Astrocyte (in vitro differentiated cells and primary cell): ENCODE measurements at regions not wholly inside any gene's neighbourhood (a gene's known extent, or its start where the extent isn't known, plus 50 kb on each side); places are given as distances from the start of the nearest gene placed in this dataset.
A peak's percentile ranks its signal among the peaks of the same experiment; 100 is the strongest.

Source experiments
- DNase-seq: peaks from one replicate; pipeline ENCODE4 v3.0.0-alpha.2; 2010; ENCODE audit warnings: low read depth
- FAIRE-seq: peaks from 2 replicates; lab custom pipeline; 2011; peaks lifted over from hg19 to GRCh38; lab: Jason Lieb, UNC
- H2AFZ ChIP-seq: 2 replicates; pipeline ENCODE4 v1.6.0; 2012; ENCODE audit warnings: low read depth, low read length, inconsistent platforms
- H3K27ac ChIP-seq: 2 replicates; pipeline ENCODE4 v1.5.1; 2011; ENCODE audit warnings: low read depth, low read length, inconsistent platforms
- H3K27me3 ChIP-seq: 2 replicates; pipeline ENCODE4 v1.6.0; 2011; ENCODE audit warnings: low read length, inconsistent platforms; ENCODE audit not compliant: insufficient read depth
- H3K36me3 ChIP-seq: 2 replicates; pipeline ENCODE4 v1.5.1; 2011; ENCODE audit warnings: low read length, inconsistent platforms; ENCODE audit not compliant: insufficient read depth
- H3K4me1 ChIP-seq: 2 replicates; pipeline ENCODE4 v1.5.1; 2011; ENCODE audit warnings: low read length, inconsistent platforms; ENCODE audit not compliant: insufficient read depth
- H3K4me2 ChIP-seq: 2 replicates; pipeline ENCODE4 v1.6.0; 2012; ENCODE audit warnings: low read length, inconsistent platforms
- H3K4me3 ChIP-seq: 2 replicates; pipeline ENCODE4 v1.5.1; 2011; ENCODE audit warnings: low read depth, mild to moderate bottlenecking, low read length, inconsistent platforms; ENCODE audit not compliant: insufficient read depth
- H3K79me2 ChIP-seq: 2 replicates; pipeline ENCODE4 v1.6.0; 2012; ENCODE audit warnings: mild to moderate bottlenecking, low read length, inconsistent platforms; ENCODE audit not compliant: insufficient read depth
- H3K9ac ChIP-seq: 2 replicates; pipeline ENCODE4 v1.6.0; 2012; ENCODE audit warnings: mild to moderate bottlenecking, low read length, inconsistent platforms
- H3K9me3 ChIP-seq: 2 replicates; pipeline ENCODE4 v1.5.1; 2012; ENCODE audit warnings: low read depth, mild to moderate bottlenecking, low read length, inconsistent platforms; ENCODE audit not compliant: insufficient read depth
- H4K20me1 ChIP-seq: 2 replicates; pipeline ENCODE4 v1.6.0; 2012; ENCODE audit warnings: low read length, inconsistent platforms; ENCODE audit not compliant: insufficient read depth
- H3K27ac Mint-ChIP-seq: one replicate; pipeline ENCODE4 v1.8.0; 2021; ENCODE audit warnings: mild to moderate bottlenecking, mixed read lengths; ENCODE audit not compliant: unreplicated experiment
- H3K27me3 Mint-ChIP-seq: one replicate; pipeline ENCODE4 v1.8.0; 2021; ENCODE audit warnings: low read depth, mixed read lengths; ENCODE audit not compliant: unreplicated experiment
- H3K36me3 Mint-ChIP-seq: one replicate; pipeline ENCODE4 v1.8.0; 2021; ENCODE audit warnings: low read depth, mixed read lengths; ENCODE audit not compliant: unreplicated experiment
- H3K4me1 Mint-ChIP-seq: one replicate; pipeline ENCODE4 v1.8.0; 2021; ENCODE audit warnings: low read depth, mixed read lengths; ENCODE audit not compliant: unreplicated experiment
- H3K4me3 Mint-ChIP-seq: one replicate; pipeline ENCODE4 v1.8.0; 2021; ENCODE audit warnings: mild to moderate bottlenecking, moderate library complexity, mixed read lengths; ENCODE audit not compliant: unreplicated experiment
- H3K9me3 Mint-ChIP-seq: one replicate; pipeline ENCODE4 v1.8.0; 2021; ENCODE audit warnings: mild to moderate bottlenecking, mixed read lengths; ENCODE audit not compliant: unreplicated experiment
- EZH2 ChIP-seq: IDR thresholded peaks from 2 replicates; pipeline ENCODE4 v1.6.1; 2012; ENCODE audit warnings: mild to moderate bottlenecking, low read length, inconsistent platforms; ENCODE audit not compliant: insufficient read depth
- TF ChIP-seq, protein P1 (sequence below): IDR thresholded peaks from 2 replicates; pipeline ENCODE4 v1.5.1; 2011; ENCODE audit warnings: low read depth, mild to moderate bottlenecking, inconsistent platforms, low read length, moderate library complexity; ENCODE audit not compliant: insufficient read depth

DNA sequence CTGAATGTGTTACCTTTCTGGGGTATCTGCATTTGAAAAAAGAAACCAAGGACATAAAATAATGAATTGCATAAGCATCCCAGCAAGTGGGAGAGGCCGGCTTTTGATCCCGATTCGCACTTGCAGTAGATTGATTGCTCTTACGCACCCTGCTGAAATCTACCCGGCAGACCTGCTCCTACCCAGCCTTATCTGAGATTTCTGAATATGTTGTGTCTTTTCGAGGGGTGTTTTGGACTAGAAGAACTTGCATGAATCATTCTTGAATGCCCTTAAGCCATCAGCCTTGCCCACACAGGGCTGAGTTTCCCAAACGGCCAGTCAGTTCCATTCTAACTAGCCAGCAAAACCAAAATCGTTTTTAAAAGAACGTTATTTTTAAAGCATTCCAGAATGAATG lies 174.4 kb upstream of the BCOR start:
- Histone ChIP-seq H3K4me3 (no peak overlapping the region), H3K27ac (no peak overlapping the region), H3K9ac (no peak overlapping the region), H3K27me3 (no peaks in the 10 kb centered on the region), H3K79me2 (no peaks in the 10 kb centered on the region), H2AFZ (no peak overlapping the region), H3K4me2 (no peak overlapping the region), H4K20me1 (no peaks in the 10 kb centered on the region), H3K36me3 (no peaks in the 10 kb centered on the region), H3K4me1 (peaks cover 6% of the 10 kb centered on the region), H3K9me3 (no peaks in the 10 kb centered on the region)
- no peak for TF ChIP-seq EZH2
- TF ChIP-seq, protein P1, sequence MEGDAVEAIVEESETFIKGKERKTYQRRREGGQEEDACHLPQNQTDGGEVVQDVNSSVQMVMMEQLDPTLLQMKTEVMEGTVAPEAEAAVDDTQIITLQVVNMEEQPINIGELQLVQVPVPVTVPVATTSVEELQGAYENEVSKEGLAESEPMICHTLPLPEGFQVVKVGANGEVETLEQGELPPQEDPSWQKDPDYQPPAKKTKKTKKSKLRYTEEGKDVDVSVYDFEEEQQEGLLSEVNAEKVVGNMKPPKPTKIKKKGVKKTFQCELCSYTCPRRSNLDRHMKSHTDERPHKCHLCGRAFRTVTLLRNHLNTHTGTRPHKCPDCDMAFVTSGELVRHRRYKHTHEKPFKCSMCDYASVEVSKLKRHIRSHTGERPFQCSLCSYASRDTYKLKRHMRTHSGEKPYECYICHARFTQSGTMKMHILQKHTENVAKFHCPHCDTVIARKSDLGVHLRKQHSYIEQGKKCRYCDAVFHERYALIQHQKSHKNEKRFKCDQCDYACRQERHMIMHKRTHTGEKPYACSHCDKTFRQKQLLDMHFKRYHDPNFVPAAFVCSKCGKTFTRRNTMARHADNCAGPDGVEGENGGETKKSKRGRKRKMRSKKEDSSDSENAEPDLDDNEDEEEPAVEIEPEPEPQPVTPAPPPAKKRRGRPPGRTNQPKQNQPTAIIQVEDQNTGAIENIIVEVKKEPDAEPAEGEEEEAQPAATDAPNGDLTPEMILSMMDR = no peak
- FAIRE-seq (peak; percentile 65), DNase-seq (peak; percentile 14)
- Mint-ChIP-seq H3K27me3 (peaks cover 8% of the 10 kb centered on the region), H3K4me3 (no peak overlapping the region), H3K4me1 (no peaks in the 10 kb centered on the region), H3K9me3 (peaks cover 2% of the 10 kb centered on the region), H3K27ac (no peak overlapping the region), H3K36me3 (no peaks in the 10 kb centered on the region)

DNA sequence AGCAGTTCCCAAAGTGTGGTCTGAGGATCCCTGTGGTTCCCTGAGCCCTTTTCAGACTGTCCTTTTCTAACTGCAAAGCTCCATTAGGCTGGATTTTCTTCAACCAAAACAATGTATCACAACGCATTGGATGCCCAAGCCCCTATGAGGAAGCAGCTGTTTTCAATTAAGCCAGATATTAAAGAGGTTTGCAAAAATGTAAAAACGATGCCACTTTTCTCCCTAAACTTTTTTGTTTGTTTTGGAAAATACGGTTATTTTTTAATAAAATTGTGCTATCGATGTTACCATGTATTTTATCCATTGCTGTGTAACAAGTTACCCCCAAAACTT lies 170.4 kb upstream of the BCOR start:
- no peak for TF ChIP-seq EZH2
- TF ChIP-seq, protein P1 = no peak
- Mint-ChIP-seq H3K4me3 (no peak overlapping the region), H3K27me3 (peaks cover 13% of the 10 kb centered on the region), H3K36me3 (no peaks in the 10 kb centered on the region), H3K9me3 (peaks cover 2% of the 10 kb centered on the region), H3K4me1 (no peaks in the 10 kb centered on the region), H3K27ac (no peak overlapping the region)
- no peak overlapping the region for H3K4me3 ChIP-seq
- FAIRE-seq (peak; percentile 91), DNase-seq (no peak)
- H3K27ac ChIP-seq = no peak overlapping the region
- no peaks in the 10 kb centered on the region for H4K20me1 ChIP-seq
- no peak overlapping the region for H3K4me2 ChIP-seq
- H2AFZ ChIP-seq = no peak overlapping the region
- no peak overlapping the region for H3K9ac ChIP-seq
- H3K27me3 ChIP-seq = no peaks in the 10 kb centered on the region
- no peaks in the 10 kb centered on the region for H3K9me3 ChIP-seq
- no peaks in the 10 kb centered on the region for H3K36me3 ChIP-seq
- peaks cover 11% of the 10 kb centered on the region for H3K4me1 ChIP-seq
- no peaks in the 10 kb centered on the region for H3K79me2 ChIP-seq

DNA sequence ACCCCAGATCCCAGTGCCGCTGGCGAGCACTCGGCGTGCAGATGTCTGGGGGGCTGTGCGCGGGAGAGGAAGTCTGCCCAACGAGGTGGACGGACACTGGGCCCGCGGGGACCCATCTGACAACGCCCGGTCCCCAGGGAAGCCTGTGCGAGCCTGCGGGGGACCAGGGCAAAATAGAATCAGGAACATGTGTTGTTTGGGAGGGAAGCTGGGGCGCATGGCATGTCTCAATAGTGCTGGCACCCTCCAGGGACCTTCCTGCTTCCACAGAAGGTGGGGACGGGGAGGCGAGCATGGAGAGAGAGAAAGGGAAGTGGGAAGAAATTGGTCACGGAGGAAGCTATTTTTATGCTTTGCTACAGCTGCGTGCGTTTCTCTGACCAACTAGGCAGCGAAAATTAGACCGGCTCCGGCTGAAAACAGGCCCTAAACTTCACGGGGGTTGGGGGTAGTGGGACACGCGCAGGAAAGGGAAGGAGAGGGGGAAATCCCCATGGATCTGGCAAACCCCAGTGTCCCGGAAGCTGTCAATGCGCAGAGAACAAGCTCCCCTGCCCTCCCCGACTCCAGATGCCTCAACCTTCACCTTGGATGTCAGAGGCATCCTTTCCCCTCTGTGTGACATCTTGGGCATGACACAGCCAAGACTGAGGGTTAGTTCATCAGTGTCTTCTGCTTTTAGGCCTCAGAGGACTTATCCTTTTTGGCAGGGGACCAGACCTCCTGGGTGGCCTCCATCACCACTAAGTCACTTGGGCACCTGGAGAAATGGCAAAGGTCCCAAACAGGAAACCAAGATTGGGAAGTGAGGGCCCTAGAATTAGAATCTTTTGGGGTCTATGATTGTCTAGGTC lies 169.8 kb upstream of the BCOR start:
- no peak overlapping the region for H3K27ac ChIP-seq
- H3K79me2 ChIP-seq = no peaks in the 10 kb centered on the region
- H3K4me3 ChIP-seq = peak overlapping the region; percentile 57
- no peak for TF ChIP-seq EZH2
- TF ChIP-seq, protein P1 = no peak
- Mint-ChIP-seq H3K4me1 (peaks cover 4% of the 10 kb centered on the region), H3K27ac (no peak overlapping the region), H3K4me3 (peak overlapping the region; percentile 45), H3K36me3 (no peaks in the 10 kb centered on the region), H3K9me3 (peaks cover 2% of the 10 kb centered on the region), H3K27me3 (peaks cover 13% of the 10 kb centered on the region)
- H4K20me1 ChIP-seq = no peaks in the 10 kb centered on the region
- peak overlapping the region; percentile 84 for H3K4me2 ChIP-seq
- H3K9me3 ChIP-seq = no peaks in the 10 kb centered on the region
- peak overlapping the region; percentile 72 for H3K9ac ChIP-seq
- DNase-seq (no peak), FAIRE-seq (no peak)
- peaks cover 16% of the 10 kb centered on the region for H3K4me1 ChIP-seq
- H2AFZ ChIP-seq = peak overlapping the region; percentile 77
- no peaks in the 10 kb centered on the region for H3K36me3 ChIP-seq
- H3K27me3 ChIP-seq = no peaks in the 10 kb centered on the region
